HG02852 (cell line): ENCODE measurements at regions not wholly inside any gene's neighbourhood (a gene's known extent, or its start where the extent isn't known, plus 50 kb on each side); places are given as distances from the start of the nearest gene placed in this dataset.
"Not testable (repeated sequence)": the region's sequence is repeated elsewhere in the genome, so short reads cannot be mapped to it uniquely, and the experiment has no call there.

Source experiments
- ATAC-seq: cut with Tn5 transposase; IDR thresholded peaks from one replicate; pipeline ENCODE4 v1.9.1; 2021; ENCODE audit warnings: mild to moderate bottlenecking, moderate library complexity; ENCODE audit not compliant: unreplicated experiment

DNA sequence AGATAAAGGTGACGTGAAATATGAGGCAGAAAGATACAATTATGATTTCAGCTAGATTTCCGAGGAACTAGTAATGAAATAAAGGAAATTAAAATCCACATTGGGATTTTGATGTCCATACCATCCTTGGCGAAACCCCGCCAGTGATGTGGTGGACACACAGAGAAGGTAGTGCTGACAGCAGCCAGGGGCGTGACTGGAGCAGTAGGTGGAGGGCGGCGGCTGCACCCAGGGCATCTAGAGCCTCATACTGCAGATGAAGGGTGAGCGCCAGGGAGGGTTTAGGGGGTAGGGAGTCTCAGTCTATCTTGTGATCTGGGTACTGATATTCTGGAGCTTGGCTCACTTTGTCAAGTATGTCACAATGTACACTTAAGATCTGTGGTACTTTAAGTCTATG, 855.5 kb upstream of the POM121L12 start:
- ATAC-seq = no peak

GRCh38 chr7:52168085-52168484, 851.5 kb upstream of the COBL start:
- no peak for ATAC-seq

- ATAC-seq = no peak
Measured at GRCh38 chr7:52163311-52163710, 846.7 kb upstream of the COBL start.

- ATAC-seq = no peak
Measured at GRCh38 chr7:52161483-52161882, 844.9 kb upstream of the COBL start.

DNA sequence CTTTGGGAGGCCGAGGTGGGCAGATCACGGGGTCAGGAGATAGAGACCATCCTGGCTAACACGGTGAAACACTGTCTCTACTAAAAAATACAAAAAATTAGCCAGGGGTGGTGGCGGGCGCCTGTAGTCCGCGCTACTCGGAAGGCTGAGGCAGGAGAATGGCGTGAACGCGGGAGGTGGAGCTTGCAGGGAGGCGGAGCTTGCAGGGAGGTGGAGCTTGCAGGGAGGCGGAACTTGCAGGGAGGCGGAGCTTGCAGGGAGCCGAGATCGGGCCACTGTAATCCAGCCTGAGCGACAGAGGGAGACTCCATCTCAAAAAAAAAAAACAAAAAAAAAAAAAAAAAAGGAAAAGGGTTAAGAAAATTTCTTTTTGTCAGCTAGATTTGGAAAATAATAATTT, 842.8 kb upstream of the COBL start:
- not testable (repeated sequence) for ATAC-seq

DNA sequence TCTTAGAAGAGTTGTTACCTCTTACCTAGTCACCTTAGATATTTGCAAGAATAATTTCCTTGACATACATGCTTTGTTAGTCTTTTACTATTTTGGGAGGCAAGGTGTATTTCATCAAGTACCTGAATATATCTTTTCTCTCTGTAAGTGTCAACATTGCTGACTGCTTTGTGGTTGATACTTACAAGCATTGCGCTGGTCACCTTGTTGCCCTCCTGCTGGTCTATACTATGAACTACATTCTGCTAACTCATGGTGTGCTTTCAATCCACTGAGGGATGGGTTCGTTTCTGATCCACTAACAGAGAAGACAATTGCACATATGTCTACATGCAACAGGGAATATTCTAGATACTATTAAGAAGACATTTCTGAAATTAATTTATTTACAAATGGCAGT, 837.8 kb upstream of the COBL start:
- no peak for ATAC-seq

DNA sequence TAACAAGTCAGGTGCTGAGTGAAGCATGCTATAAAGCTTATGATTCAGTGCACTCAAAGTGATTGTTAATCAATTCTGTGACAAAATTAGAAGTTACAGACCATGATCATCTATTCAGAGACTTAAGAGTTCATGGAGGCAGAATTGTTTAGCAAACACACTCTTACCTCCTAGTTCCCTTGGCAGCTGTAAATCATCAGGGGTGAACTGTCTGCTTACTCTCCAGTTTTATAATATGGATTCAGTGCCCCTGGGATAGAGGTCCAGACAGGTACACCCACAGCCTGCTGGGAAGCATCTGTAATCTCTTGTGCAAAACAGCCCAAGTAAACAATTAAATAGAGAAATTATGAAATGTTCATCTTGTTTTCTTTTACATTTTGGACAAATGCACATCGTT, 835.0 kb upstream of the COBL start:
- no peak for ATAC-seq

DNA sequence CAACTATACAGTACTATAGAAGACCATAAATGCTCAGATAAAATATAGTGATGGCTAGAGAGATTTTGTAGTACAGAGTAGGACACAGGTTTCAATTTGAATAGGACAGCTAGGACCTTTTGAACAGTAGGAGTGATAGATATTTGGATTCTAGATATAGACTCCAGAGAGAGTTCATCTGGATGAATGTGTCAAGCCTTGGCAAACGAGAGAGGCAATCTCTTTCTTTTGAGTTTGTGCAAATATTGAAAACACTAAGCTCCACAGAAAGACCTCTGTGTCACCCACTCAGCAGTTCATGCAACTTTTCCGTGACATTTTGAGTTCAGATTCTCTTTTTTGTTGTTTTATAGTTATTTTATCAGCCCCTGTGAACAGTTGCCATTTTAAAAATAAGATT, 834.3 kb upstream of the COBL start:
- ATAC-seq = no peak

DNA sequence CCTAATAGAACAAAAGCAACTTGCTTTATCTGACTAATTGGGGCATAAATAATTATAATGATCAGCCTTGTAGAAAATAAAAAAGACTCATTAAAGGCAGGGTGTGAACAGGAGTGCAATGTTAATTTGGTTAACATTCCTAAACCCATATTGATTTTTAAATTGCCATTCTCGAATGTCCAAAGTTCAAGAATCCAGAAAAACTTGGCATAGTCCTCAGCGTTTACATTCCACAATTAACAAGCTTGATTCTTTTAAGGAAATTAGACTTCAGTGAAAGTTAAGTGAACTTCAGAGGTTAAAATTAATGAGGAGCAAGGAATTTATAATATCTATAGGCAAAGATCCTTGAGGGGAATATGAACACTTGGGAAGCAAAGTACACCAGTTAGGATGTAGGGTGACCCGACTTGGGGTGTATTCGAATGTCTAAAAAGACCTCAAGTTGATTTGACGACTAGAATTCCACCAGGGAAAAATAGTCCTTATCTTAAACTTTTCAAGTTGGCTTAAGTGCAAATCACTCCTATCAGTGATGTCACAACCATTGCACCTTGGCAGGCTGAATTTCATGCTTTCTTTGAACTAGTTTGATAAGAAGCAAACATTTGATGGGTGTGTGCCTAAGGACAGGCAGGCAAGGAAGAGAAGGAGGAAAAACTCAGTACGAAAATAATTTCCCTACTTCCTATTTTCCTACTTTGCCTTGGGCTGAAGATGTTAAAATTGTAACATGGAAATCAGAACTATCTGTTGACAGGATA, 830.4 kb upstream of the COBL start:
- no peak for ATAC-seq

- ATAC-seq = no peak
Measured at GRCh38 chr7:52143219-52143618, 826.6 kb upstream of the COBL start.

GRCh38 chr7:52140851-52141250, 824.2 kb upstream of the COBL start:
- no peak for ATAC-seq

DNA sequence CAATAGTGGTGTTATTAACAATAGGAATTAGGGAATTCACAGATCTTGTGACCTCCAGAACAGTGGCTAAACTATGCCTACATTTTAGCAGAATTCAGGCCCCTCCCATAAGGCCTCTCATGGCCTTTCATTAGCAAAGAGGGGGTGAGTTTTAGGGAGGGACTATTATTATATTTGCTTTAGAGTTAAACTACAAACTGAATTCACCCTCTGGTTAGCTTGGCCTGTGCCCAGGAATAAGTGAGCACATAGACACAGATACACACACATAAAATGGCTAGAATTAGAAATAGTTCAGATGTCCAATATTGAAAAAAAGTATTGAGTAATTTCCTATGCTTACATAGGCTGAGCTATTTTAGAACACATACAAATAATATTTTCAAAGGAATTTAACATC, 818.8 kb upstream of the COBL start:
- no peak for ATAC-seq

DNA sequence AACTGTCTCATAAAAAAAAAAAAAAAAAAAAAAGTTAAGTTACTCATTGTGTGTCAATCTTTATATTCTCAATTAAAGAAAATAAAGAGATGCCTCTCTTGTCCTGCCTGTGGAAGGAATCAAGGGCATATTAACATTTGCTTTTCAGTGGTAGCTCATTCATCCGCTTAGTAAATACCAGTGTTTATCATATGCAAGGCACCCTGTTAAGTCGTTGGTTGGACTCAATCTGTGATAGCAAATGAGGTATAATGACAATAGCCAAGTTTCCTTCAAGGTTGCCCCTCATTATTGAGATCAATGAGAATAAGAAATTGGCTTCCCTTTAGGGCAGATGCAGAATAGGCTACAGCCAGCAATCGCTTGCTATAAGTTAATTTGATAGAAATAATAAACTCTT, 812.7 kb upstream of the COBL start:
- no peak for ATAC-seq

DNA sequence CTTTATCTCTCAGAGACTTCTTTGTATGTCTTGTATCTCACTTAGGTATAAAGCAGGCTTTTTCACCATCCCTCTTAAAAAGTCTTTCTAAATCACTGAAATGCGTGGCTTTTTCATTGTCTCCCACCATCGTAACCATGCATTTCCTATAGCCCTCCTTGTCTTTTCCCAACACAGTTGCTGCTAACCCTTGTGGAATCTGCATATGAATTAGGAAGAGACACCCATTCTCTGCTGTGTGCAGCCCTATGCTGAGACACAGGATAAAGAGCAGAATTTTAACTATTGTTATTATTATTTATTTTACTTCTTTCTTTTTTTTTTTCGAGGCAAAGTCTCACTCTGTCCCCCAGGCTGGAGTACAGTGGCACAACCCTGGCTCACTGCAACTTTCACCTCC, 804.3 kb upstream of the COBL start:
- no peak for ATAC-seq

DNA sequence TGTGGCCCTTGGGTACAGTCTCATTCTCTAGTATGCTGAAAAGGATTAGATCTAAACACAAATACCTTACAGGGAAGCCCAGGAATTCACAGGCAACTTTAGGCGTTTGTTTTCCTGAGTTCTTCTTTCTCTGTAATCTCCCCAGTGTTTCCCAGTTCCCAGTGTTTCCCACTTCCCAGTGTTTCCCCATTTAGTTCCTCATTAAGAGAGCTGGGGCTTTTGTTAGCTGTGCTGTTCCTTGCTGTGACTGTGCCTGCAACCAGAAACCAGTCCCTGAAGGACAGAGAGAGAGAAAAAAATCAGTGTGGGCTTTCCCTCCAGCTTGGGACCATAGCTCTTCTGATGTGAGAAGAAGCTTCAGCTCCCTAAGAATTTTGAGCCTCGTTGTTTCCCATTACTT, 802.9 kb upstream of the COBL start:
- no peak for ATAC-seq

GRCh38 chr7:52114509-52114908, 797.9 kb upstream of the COBL start:
- ATAC-seq = no peak

- ATAC-seq = no peak
Measured at GRCh38 chr7:52114056-52114455, 797.4 kb upstream of the COBL start.

DNA sequence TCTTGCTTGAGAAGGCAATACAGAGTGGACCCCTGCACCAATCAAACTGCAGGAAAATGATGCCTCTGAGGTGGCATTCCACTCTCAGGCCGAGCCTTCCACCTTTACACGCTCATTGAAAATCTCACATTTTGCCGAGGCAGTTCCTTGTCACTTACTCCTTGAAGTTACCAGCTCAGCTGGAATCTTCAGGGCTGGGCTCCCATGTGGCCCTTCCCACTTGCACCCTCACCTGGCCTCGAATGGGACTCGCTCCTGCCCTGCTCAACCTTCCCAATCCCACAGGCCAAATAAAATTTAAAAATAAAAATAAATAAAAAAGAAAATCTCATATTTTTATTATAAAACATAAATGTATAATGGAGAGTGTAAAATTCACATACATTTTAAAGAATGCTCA, 790.7 kb upstream of the COBL start:
- ATAC-seq = no peak

DNA sequence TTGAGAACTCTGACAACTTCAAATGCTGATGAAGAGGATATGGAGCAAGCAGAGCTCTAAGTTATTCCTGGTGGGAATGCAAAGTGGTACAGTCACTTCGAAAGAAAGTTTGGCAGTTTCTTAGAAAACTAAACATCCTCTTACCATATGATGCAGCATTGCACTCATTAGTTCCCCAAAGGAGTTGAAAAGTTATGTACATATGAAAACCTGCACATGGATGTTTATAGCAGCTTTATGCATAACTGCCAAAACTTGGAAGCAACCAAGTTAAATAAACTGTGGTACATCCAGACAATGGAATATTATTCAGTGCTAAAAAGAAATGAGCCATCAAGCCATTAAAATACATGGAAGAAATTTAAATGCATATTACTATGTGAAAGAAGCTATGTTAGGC, 779.3 kb upstream of the COBL start:
- ATAC-seq = no peak

DNA sequence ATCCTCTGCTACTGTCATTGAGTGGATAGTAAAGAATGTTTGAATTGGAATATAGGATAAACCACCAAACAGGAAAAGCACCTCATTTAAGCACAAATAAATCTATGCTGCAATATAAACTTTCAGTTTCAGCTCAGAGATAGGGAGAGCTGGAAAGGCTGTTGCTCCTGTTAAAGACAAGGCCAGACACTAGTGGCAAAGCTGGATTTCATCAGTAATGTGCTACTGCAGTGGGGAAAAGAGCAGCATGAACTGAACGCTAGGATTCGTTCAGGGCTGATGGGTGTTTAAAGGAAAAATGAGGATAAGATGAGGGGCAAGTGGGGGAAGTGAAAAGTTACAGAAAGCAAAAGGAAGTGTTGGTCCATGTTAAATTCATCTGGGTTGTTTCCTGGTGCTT, 775.4 kb upstream of the COBL start:
- no peak for ATAC-seq

DNA sequence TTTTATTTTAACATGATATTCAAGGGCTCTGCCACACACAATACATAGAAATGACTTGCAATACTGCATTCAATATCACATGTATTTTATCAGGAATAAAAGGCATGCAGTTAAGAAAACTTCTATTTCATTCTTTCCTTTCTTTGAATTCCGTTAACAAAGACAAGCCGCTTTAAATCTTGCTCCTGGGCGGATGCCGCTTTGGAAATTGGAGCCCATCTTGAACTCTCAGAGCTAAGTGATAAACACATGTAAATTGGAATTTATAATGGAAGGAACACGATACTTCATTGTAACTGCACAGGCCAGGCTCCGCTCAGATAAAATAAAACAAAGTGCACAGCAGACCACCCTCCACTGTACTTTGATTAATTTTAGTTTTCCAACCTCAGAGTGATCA, 774.5 kb upstream of the COBL start:
- ATAC-seq = no peak

DNA sequence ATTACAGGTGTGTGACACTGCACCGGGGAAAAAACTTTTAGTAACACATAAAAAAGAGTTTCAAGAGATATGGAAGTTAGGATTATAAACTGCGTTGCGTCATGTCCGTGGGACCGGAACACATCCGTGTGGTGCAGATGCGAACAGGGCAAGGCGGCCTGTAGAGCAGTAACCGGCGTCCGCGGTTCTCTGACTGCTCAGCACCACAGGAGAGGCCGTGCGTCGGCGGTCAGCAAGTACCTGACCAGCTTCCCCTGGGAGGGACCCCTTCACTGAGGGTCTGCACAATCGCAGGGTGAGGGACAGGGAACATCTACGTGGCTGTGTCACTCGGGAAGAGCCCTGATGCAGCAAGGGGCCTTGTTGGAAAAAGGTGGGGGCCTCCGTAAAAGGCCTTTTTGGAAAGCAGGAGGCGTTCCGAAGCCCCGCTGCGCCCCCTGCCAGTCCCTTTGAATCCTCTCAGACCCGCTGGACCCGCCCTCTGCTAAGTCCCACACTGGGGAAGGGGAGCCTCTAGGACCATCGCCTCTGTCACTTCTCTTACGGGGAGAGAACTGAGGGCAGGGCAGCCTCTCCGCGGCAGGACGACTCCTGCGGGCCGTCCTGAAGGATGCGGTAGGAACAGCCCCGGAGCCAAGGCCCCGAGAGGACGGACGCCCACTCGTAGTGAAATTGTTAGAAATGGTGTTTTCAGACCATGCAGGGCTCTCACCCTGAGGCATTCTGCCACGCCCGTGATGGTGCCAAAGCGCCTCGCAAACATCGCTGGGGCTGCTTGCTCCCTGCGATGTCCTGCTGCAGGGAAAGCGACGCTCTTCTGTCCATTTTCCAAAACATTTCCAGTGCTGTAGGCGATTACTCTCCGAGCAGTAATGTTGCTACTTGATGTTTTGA, 771.6 kb upstream of the COBL start:
- no peak for ATAC-seq
